Fibroblast of villous mesenchyme (primary cell): ENCODE measurements at regions not wholly inside any gene's neighbourhood (a gene's known extent, or its start where the extent isn't known, plus 50 kb on each side); places are given as distances from the start of the nearest gene placed in this dataset.
"Not testable (repeated sequence)": the region's sequence is repeated elsewhere in the genome, so short reads cannot be mapped to it uniquely, and the experiment has no call there.

Experiments
- DNase-seq: peaks from one replicate; pipeline ENCODE4 v3.0.0-alpha.2; 2010; ENCODE audit warnings: low read depth
- H3K4me3 ChIP-seq: 2 replicates; pipeline ENCODE4 v1.5.1; 2011; ENCODE audit warnings: low read depth, mild to moderate bottlenecking, low read length
- TF ChIP-seq, protein P1 (sequence below): IDR thresholded peaks from 2 replicates; pipeline ENCODE4 v1.5.1; 2012; ENCODE audit warnings: low read depth, mild to moderate bottlenecking, low read length; ENCODE audit not compliant: insufficient read depth

DNA sequence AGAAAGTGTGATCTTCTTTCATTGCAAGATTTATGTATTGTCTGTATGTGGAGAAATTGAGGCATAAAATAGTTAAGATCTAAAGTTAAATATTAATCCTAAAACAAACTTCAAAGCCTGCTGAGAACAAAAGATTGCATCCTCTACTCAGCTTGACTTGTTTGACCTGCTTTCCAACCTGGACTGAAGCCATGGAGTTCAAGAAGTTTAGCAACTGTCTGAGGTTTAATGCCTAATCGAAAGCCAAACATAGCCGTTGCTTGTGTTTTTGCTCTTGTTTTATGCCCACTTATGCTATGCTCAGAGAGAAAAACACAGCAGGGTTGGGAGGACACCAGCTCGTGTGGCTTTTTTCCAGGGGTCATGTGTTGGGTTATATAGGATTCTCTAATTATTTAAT, 135.6 kb downstream of the NUFIP1 start:
- TF ChIP-seq, protein P1, sequence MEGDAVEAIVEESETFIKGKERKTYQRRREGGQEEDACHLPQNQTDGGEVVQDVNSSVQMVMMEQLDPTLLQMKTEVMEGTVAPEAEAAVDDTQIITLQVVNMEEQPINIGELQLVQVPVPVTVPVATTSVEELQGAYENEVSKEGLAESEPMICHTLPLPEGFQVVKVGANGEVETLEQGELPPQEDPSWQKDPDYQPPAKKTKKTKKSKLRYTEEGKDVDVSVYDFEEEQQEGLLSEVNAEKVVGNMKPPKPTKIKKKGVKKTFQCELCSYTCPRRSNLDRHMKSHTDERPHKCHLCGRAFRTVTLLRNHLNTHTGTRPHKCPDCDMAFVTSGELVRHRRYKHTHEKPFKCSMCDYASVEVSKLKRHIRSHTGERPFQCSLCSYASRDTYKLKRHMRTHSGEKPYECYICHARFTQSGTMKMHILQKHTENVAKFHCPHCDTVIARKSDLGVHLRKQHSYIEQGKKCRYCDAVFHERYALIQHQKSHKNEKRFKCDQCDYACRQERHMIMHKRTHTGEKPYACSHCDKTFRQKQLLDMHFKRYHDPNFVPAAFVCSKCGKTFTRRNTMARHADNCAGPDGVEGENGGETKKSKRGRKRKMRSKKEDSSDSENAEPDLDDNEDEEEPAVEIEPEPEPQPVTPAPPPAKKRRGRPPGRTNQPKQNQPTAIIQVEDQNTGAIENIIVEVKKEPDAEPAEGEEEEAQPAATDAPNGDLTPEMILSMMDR: no peak
- DNase-seq: no peak
- no peak overlapping the region for H3K4me3 ChIP-seq

DNA sequence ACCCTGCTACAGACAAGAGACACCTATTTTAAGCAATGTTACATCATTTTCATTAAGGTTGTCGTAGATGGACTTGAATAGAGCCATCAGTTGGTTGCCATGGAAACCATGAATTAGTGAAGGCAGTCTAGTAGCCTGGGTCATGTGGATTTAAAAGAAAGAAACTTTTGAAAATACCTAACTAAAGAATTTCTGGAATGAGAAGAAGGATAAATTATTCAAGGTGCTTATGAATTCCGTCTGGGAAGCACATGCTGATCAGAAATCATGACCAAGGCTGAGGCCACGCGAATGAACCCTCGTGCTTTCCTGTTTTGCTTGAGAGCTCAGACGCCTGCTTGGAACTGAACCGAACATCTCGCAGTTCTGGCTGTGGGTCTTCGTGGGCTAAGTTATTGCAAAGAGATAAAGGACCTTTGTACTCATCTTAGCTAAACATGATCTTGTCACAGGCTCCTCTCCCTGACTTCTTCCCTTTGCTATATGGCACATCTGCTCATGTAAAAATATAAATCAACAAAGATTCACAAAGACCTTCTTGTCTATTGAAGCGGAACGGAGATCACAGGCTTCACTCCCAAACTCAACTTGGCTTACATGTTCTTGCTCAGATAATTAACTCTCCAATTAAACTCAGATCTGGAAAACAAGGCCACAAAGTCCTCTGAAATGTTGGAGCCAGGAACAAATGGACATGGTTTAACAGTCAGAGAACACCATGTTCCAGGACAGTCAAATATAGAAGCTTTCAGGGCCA, 140.2 kb downstream of the NUFIP1 start:
- no peak overlapping the region for H3K4me3 ChIP-seq
- TF ChIP-seq, protein P1: no peak
- peak; percentile 18 for DNase-seq

DNA sequence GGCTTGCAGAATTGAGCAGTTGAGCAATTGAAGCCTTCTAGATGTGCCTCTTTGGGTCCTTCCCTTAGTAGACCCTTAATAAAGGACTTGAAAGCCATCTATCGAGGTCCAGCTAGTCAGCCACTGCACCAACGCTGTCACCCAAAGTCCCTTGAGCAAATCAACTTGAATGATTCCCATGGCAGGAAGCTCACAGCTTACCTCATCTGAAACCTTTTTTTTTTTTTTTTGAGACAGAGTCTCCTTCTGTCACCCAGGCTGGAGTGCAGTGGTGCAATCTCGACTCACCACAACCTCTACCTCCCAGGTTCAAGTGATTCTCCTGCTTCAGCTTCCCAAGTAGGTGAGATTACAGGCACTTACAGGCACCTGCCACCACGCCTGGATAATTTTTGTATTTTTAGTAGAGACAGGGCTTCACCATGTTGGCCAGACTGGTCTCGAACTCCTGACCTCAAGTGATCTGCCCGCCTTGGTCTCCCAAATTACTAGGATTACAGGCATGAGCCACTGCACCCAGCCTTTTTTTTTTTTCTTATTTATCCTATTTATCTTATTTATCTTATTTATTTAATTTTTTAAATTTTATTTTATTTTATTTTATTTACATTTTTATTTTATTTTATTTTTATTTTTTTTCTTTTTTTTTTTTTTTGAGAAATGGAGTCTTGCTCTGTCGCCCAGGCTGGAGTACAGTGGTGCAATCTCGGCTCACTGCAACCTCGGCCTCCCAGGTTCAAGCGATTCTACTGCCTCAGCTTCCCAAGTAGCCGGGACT, 143.8 kb downstream of the NUFIP1 start:
- H3K4me3 ChIP-seq, DNase-seq: not testable (repeated sequence)

DNA sequence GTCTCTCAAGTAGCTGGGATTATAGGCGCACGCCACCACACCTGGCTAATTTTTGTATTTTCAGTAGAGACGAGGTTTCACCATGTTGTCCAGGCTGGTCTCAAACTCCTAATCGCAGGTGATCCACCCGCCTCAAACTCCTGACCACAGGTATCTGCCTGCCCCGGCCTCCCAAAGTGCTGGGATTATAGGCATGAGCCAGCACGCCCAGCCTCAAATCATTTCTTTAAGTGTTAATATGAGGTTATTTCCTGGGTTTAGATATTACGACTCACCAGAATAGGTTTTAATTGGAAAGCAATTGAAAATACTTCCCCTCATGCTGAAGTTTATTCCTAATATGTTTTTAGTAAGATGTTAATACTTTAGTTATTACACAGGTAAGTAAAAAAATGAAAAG, 144.5 kb downstream of the NUFIP1 start:
- no peak overlapping the region for H3K4me3 ChIP-seq
- no peak for DNase-seq
- TF ChIP-seq, protein P1: no peak

DNA sequence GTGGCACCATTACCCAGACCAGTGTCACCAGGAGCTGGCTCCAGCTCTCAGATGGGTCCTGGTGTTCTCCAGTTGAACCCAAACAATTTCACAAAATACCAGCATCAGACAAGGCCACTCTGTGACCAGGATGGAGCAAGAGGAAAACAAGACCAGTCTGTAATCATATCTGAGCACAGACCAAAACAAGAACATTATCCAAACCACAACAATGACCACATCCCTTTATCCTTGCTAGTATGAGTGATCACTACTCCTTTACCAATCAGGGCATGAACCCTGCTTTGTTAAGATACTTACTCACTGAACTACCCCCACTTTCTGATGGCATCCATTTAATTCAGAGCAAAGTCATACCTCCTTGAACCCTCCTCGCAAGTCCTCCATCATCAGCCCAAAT, 145.9 kb downstream of the NUFIP1 start:
- TF ChIP-seq, protein P1: no peak
- DNase-seq: no peak
- no peak overlapping the region for H3K4me3 ChIP-seq

DNA sequence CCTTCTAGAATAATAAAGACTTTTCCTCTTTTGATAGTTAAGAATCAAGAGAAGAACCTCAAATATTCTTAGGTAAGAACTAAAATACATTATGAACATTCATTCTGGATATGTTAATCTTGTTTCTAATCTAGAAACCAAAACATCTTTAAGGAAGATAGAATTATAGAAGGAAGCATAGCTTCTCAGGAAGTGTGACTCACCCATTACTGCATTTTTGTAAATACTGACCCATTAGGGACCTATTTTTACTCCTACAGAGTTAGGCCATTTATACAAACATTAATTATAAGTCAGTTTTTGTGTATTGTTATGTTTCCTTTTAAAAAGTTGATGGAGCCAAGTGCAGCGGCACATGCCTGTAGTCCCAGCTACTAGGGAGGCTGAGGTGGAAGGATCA, 147.1 kb downstream of the NUFIP1 start:
- TF ChIP-seq, protein P1: no peak
- DNase-seq: peak; percentile 77
- H3K4me3 ChIP-seq: no peak overlapping the region

DNA sequence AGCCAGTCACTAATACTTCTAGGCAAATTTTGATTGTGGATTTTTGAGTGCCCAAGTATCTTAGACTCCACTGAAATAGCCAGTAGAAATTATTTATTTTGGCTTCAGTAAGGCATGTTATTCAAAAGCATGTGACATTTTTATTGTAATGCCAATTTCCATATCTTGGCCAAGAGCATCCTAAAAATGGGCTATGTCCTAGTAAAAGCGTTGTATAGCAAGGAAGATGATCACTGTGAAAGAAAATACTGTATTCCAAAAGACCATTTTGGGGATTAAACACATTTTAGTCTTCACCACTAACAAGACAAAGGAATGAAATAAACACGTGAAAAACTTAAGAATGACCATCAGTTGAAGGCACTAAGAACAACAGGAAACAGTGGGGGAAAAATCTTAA, 149.1 kb downstream of the NUFIP1 start:
- no peak for DNase-seq
- TF ChIP-seq, protein P1: no peak
- H3K4me3 ChIP-seq: no peak overlapping the region
